ENCODE measurements at regions not wholly inside any gene's neighbourhood (a gene's known extent, or its start where the extent isn't known, plus 50 kb on each side); places are given as distances from the start of the nearest gene placed in this dataset.

GRCh38 chr5:78706825-78707224 lies 58.3 kb upstream of the LHFPL2 start:
- Histone ChIP-seq H3K9me3 (no peaks in the 10 kb centered on the region), H3K36me3 (no peaks in the 10 kb centered on the region), H3K27me3 (no peaks in the 10 kb centered on the region), H3K4me1 (no peaks in the 10 kb centered on the region), H3K27ac (no peak overlapping the region), H3K4me3 (no peak overlapping the region)
- intact Hi-C loops (cut with DNase I; ENCODE audit: low total_unique reads) (no loop called here), in situ Hi-C loops (cut with MboI; ENCODE audit: low pct_ligation_motif_present in 1 of 4, low pct_unique_long_range_greater_than_20kb in 1 of 4, low sequenced_read_pairs in 3 of 4) (no loop called here)
- DNase-seq: no peak
- WGBS, 2 donors (ENCODE audit: low coverage in 1 of 2): 76% methylated on average over 3 of the region's 3 CpGs
- TF ChIP-seq CTCF (IDR thresholded peaks at IDR 0.05): no peak
- no peak for TF ChIP-seq POLR2AphosphoS5 (IDR thresholded peaks at IDR 0.05)
- no peak for TF ChIP-seq EP300 (IDR thresholded peaks at IDR 0.05; ENCODE audit: low read depth)
- TF ChIP-seq POLR2A (IDR thresholded peaks at IDR 0.05): no peak

DNA sequence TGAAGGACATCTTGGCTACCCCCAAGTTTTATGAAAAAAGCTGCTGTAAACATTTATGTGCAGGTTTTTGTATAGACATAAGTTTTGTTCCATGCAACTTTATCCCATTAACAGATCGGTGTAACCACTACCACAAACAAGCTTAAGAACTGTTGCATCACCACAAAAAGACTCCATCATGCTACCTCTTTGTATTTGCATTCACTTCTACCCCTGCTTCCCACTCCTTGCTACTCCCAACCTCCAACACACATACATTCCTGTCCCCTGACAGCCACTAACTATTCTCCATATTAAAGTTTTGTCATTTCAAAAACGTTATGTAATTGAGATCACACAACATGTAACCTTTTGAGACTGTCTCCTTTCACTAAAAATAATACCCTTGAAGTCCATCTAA lies 57.8 kb upstream of the LHFPL2 start:
- DNase-seq: no peak
- H3K4me1 ChIP-seq: no peaks in the 10 kb centered on the region

GRCh38 chr5:78705826-78706225 lies 57.3 kb upstream of the LHFPL2 start:
- H3K36me3 ChIP-seq: no peaks in the 10 kb centered on the region
- H3K27me3 ChIP-seq: no peaks in the 10 kb centered on the region
- TF ChIP-seq CTCF (IDR thresholded peaks at IDR 0.05) (no peak), POLR2AphosphoS5 (IDR thresholded peaks at IDR 0.05) (no peak), POLR2A (IDR thresholded peaks at IDR 0.05) (no peak), EP300 (IDR thresholded peaks at IDR 0.05; ENCODE audit: low read depth) (no peak)
- no peak overlapping the region for H3K27ac ChIP-seq
- H3K9me3 ChIP-seq: no peaks in the 10 kb centered on the region
- no peak for DNase-seq
- intact Hi-C loops (cut with DNase I; ENCODE audit: low total_unique reads) (no loop called here), in situ Hi-C loops (cut with MboI; ENCODE audit: low pct_ligation_motif_present in 1 of 4, low pct_unique_long_range_greater_than_20kb in 1 of 4, low sequenced_read_pairs in 3 of 4) (no loop called here)
- WGBS, 2 donors (ENCODE audit: low coverage in 1 of 2): 81 to 91% methylated on average over 3 of the region's 3 CpGs
- no peak overlapping the region for H3K4me3 ChIP-seq
- H3K4me1 ChIP-seq: no peaks in the 10 kb centered on the region

More for the DNA sequence above, 57.8 kb upstream of the LHFPL2 start:
- no peak for TF ChIP-seq CTCF (IDR thresholded peaks at IDR 0.05)
- TF ChIP-seq POLR2A (IDR thresholded peaks at IDR 0.05): no peak
- no peak for TF ChIP-seq EP300 (IDR thresholded peaks at IDR 0.05; ENCODE audit: low read depth)
- no peak for TF ChIP-seq POLR2AphosphoS5 (IDR thresholded peaks at IDR 0.05)
- no peaks in the 10 kb centered on the region for H3K27me3 ChIP-seq
- intact Hi-C loops (cut with DNase I; ENCODE audit: low total_unique reads) (no loop called here), in situ Hi-C loops (cut with MboI; ENCODE audit: low pct_ligation_motif_present in 1 of 4, low pct_unique_long_range_greater_than_20kb in 1 of 4, low sequenced_read_pairs in 3 of 4) (no loop called here)
- H3K27ac ChIP-seq: no peak overlapping the region
- H3K9me3 ChIP-seq: no peaks in the 10 kb centered on the region
- H3K4me3 ChIP-seq: no peak overlapping the region
- no peaks in the 10 kb centered on the region for H3K36me3 ChIP-seq
- WGBS, 2 donors (ENCODE audit: low coverage in 1 of 2): 68% methylated on average over 2 of the region's 2 CpGs

DNA sequence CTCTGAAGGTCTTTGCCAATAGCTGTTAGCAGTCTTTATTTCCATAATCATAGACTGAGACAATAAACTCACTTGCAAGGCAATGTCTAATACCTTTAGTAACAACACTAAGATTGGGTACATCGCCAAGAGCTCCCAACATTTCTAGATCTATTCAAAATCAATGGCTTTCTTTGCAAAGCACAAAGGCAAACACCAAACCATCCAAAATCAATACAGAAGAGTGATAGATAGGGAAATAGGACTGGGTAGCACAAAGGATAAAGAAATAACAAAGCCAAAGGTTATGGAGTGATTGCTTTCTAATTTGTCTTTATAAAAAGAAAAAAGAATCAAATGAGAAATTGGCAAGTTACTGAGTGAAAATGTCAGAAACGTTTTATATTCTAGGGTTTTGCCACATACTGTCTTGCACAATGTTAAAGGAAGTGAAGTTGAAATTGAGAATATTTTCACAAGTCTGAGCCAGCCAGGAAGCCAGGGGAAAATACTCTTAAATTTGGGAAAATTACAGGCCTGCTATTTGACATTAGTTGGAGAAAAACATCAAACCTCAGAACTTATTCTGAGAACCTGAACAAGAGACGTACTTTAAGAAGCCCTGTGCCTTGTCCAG lies 53.3 kb upstream of the LHFPL2 start:
- intact Hi-C loops (cut with DNase I; ENCODE audit: low total_unique reads): no loop called here
- Histone ChIP-seq H3K27me3 (no peaks in the 10 kb centered on the region), H3K9me3 (no peaks in the 10 kb centered on the region), H3K4me3 (no peak overlapping the region), H3K36me3 (no peaks in the 10 kb centered on the region), H3K4me1 (no peaks in the 10 kb centered on the region), H3K27ac (no peak overlapping the region)
- no peak for DNase-seq
- in situ Hi-C loops (cut with MboI; ENCODE audit: low pct_ligation_motif_present in 1 of 4, low pct_unique_long_range_greater_than_20kb in 1 of 4, low sequenced_read_pairs in 3 of 4): no loop called here
- WGBS, 2 donors (ENCODE audit: low coverage in 1 of 2): 74 to 76% methylated on average over 3 of the region's 3 CpGs
- no peak for TF ChIP-seq POLR2A (IDR thresholded peaks at IDR 0.05)
- TF ChIP-seq POLR2AphosphoS5 (IDR thresholded peaks at IDR 0.05): no peak
- no peak for TF ChIP-seq EP300 (IDR thresholded peaks at IDR 0.05; ENCODE audit: low read depth)
- TF ChIP-seq CTCF (IDR thresholded peaks at IDR 0.05): no peak
